ENCODE measurements at regions not wholly inside any gene's neighbourhood (a gene's known extent, or its start where the extent isn't known, plus 50 kb on each side); places are given as distances from the start of the nearest gene placed in this dataset.

GRCh38 chr1:14321422-14321821 lies 277.1 kb upstream of the KAZN start:
- no peaks in the 10 kb centered on the region for H3K9me3 ChIP-seq
- no peaks in the 10 kb centered on the region for H3K36me3 ChIP-seq (ENCODE audit: low read depth)
- no peak for TF ChIP-seq CTCF (IDR thresholded peaks at IDR 0.05)
- intact Hi-C loops (cut with DNase I, micrococcal nuclease): no loop called here
- ATAC-seq: no peak
- no peak overlapping the region for H3K4me3 ChIP-seq
- DNase-seq: no peak
- H3K4me1 ChIP-seq (ENCODE audit: low read depth): peaks cover 4% of the 10 kb centered on the region

- Histone ChIP-seq H3K4me3 (no peak overlapping the region), H3K9me3 (no peaks in the 10 kb centered on the region), H3K4me1 (ENCODE audit: low read depth) (peaks cover 4% of the 10 kb centered on the region), H3K36me3 (ENCODE audit: low read depth) (no peaks in the 10 kb centered on the region)
- ATAC-seq (no peak), DNase-seq (no peak)
- intact Hi-C loops (cut with DNase I, micrococcal nuclease): no loop called here
- no peak for TF ChIP-seq CTCF (IDR thresholded peaks at IDR 0.05)
Observed at GRCh38 chr1:14323568-14324247, 274.8 kb upstream of the KAZN start.

- TF ChIP-seq CTCF (IDR thresholded peaks at IDR 0.05): no peak
- H3K4me1 ChIP-seq (ENCODE audit: low read depth): peaks cover 4% of the 10 kb centered on the region
- H3K9me3 ChIP-seq: no peaks in the 10 kb centered on the region
- DNase-seq: no peak
- no peak for ATAC-seq
- H3K36me3 ChIP-seq (ENCODE audit: low read depth): no peaks in the 10 kb centered on the region
- no peak overlapping the region for H3K4me3 ChIP-seq
- intact Hi-C loops (cut with DNase I, micrococcal nuclease): no loop called here
Observed at GRCh38 chr1:14324248-14324630, 274.2 kb upstream of the KAZN start.

- H3K4me3 ChIP-seq: no peak overlapping the region
- intact Hi-C loops (cut with DNase I, micrococcal nuclease): no loop called here
- ATAC-seq: no peak
- DNase-seq: no peak
- no peaks in the 10 kb centered on the region for H3K36me3 ChIP-seq (ENCODE audit: low read depth)
- TF ChIP-seq CTCF (IDR thresholded peaks at IDR 0.05): no peak
- H3K4me1 ChIP-seq (ENCODE audit: low read depth): peaks cover 4% of the 10 kb centered on the region
- peaks cover 5% of the 10 kb centered on the region for H3K9me3 ChIP-seq
Observed at GRCh38 chr1:14326857-14327256, 271.6 kb upstream of the KAZN start.

GRCh38 chr1:14328685-14329084 lies 269.8 kb upstream of the KAZN start:
- Histone ChIP-seq H3K9me3 (peaks cover 5% of the 10 kb centered on the region), H3K4me1 (ENCODE audit: low read depth) (peaks cover 4% of the 10 kb centered on the region), H3K36me3 (ENCODE audit: low read depth) (no peaks in the 10 kb centered on the region), H3K4me3 (no peak overlapping the region)
- ATAC-seq (peak; percentile 37), DNase-seq (no peak)
- TF ChIP-seq CTCF (IDR thresholded peaks at IDR 0.05): no peak
- intact Hi-C loops (cut with DNase I, micrococcal nuclease): no loop called here

GRCh38 chr1:14332158-14332557 lies 266.3 kb upstream of the KAZN start:
- peaks cover 5% of the 10 kb centered on the region for H3K9me3 ChIP-seq
- H3K4me3 ChIP-seq: no peak overlapping the region
- intact Hi-C loops (cut with DNase I, micrococcal nuclease): no loop called here
- TF ChIP-seq CTCF (IDR thresholded peaks at IDR 0.05): no peak
- DNase-seq (no peak), ATAC-seq (no peak)
- H3K36me3 ChIP-seq (ENCODE audit: low read depth): no peaks in the 10 kb centered on the region
- peaks cover 4% of the 10 kb centered on the region for H3K4me1 ChIP-seq (ENCODE audit: low read depth)

All from mucosa of descending colon (tissue), 3 donors.